ENCODE measurements at regions not wholly inside any gene's neighbourhood (a gene's known extent, or its start where the extent isn't known, plus 50 kb on each side); places are given as distances from the start of the nearest gene placed in this dataset.
"Not testable (repeated sequence)": the region's sequence is repeated elsewhere in the genome, so short reads cannot be mapped to it uniquely, and the experiment has no call there.

DNA sequence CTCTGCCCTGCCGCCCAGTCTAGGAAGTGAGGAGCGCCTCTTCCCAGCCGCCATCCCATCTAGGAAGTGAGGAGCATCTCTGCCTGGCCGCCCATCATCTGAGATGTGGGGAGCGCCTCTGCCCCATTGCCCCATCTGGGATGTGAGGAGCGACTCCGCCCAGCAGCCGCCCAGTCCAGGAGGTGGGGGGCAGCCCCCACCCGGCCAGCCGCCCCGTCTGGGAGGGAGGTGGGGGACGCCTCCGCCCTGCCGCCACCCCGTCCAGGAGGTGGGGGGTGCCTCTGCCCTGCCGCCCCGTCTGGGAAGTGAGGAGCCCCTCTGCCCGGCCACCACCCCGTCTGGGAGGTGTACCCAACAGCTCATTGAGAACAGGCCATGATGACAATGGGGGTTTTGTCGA lies 146.0 kb upstream of the RAB6C start:
- not testable (repeated sequence) for TF ChIP-seq POLR2A, SPI1, POLR2AphosphoS5 (IDR thresholded peaks at IDR 0.05; ENCODE audit: low read depth, low read length)
